Panc1 (cell line): ENCODE measurements at regions not wholly inside any gene's neighbourhood (a gene's known extent, or its start where the extent isn't known, plus 50 kb on each side); places are given as distances from the start of the nearest gene placed in this dataset.

Experiments used
- ATAC-seq: fragments of 200-7000 bp; cut with Tn5 transposase; 2 replicates; pipeline ENCODE4 v1.9.1; 2020; ENCODE audit warnings: mild to moderate bottlenecking, moderate library complexity
- BruUV-seq: library from RNA; stranded (reverse); fragments of 400-500 nt; replicated peaks from 2 replicates; lab custom pipeline; 2021; lab: Mats Ljungman, UMichigan
- CTCF ChIA-PET: fragments of 300-600 bp; sonication (Branson Sonifier 250); formaldehyde crosslinking; loops from one replicate; lab custom pipeline; 2022; ENCODE audit warnings: antibody characterized with exemption; lab: Charles Lee
- POLR2A ChIA-PET: fragments of 300-600 bp; sonication (Branson Sonifier 250); formaldehyde crosslinking; loops from one replicate; lab custom pipeline; 2022; ENCODE audit warnings: antibody characterized with exemption; lab: Charles Lee
- DNase-seq: peaks from one replicate; pipeline ENCODE4 v3.0.0-alpha.2; 2010; ENCODE audit warnings: low read depth, low spot score
- H3K27ac ChIP-seq: 2 replicates; pipeline ENCODE4 v1.5.1; 2011; ENCODE audit warnings: mild to moderate bottlenecking, low read length, inconsistent platforms
- H3K27me3 ChIP-seq: fragments of 200-500 bp; sonication (Bioruptor generic); 2 replicates; pipeline ENCODE4 v1.6.0; 2014; ENCODE audit warnings: low read length, inconsistent platforms; ENCODE audit not compliant: control insufficient read depth, insufficient read depth
- H3K36me3 ChIP-seq: fragments of 200-500 bp; sonication (Bioruptor generic); 2 replicates; pipeline ENCODE4 v1.5.1; 2014; ENCODE audit warnings: inconsistent platforms, mild to moderate bottlenecking, low read length, moderate library complexity; ENCODE audit not compliant: control insufficient read depth, insufficient read depth
- H3K4me1 ChIP-seq: 2 replicates; pipeline ENCODE4 v1.5.1; 2011; ENCODE audit warnings: inconsistent platforms, mild to moderate bottlenecking, low read length, moderate library complexity; ENCODE audit not compliant: control insufficient read depth, insufficient read depth
- H3K4me3 ChIP-seq, 2 experiments: 2 replicates each; pipeline ENCODE4 v1.5.1; 2011 to 2012; ENCODE audit warnings: low read depth in 2 of 2, low read length in 2 of 2, mild to moderate bottlenecking in 2 of 2, inconsistent platforms in 1 of 2, moderate library complexity in 1 of 2
- H3K9me3 ChIP-seq: fragments of 200-500 bp; sonication (Bioruptor generic); 2 replicates; pipeline ENCODE4 v1.5.1; 2014; ENCODE audit warnings: low read depth, mild to moderate bottlenecking, inconsistent platforms, low read length, moderate library complexity; ENCODE audit not compliant: control insufficient read depth, insufficient read depth
- CTCF ChIP-seq: fragments of 450-650 bp; IDR thresholded peaks from 2 replicates; pipeline ENCODE4 v1.5.1; 2017; ENCODE audit warnings: mild to moderate bottlenecking
- POLR2AphosphoS5 ChIP-seq: IDR thresholded peaks from 2 replicates; pipeline ENCODE4 v1.6.1; 2012; ENCODE audit warnings: mild to moderate bottlenecking, low read depth, low read length, moderate library complexity
- REST ChIP-seq, 2 experiments: IDR thresholded peaks; 2 replicates each; pipeline ENCODE4 v1.6.1; 2011 to 2012; ENCODE audit warnings: low read depth in 2 of 2, control low read depth in 1 of 2, low read length in 1 of 2, mild to moderate bottlenecking in 1 of 2, moderate library complexity in 1 of 2; ENCODE audit not compliant: insufficient read depth in 1 of 2
- SIN3A ChIP-seq: IDR thresholded peaks from 2 replicates; pipeline ENCODE4 v1.6.1; 2012; ENCODE audit warnings: low read depth, mild to moderate bottlenecking, low read length, moderate library complexity, borderline replicate concordance; ENCODE audit not compliant: insufficient read depth
- TCF7L2 ChIP-seq: IDR thresholded peaks from 2 replicates; pipeline ENCODE4 v1.6.1; 2011; ENCODE audit warnings: mild to moderate bottlenecking, low read depth, low read length, inconsistent platforms
- in situ Hi-C: cut with HindIII; loops from 2 replicates; pipeline ENCODE4 v1.10.0; 2016; ENCODE audit warnings: low sequenced_read_pairs, low pct_unique_long_range_greater_than_20kb
- intact Hi-C: fragments of 100-400 bp; cut with micrococcal nuclease; formaldehyde crosslinking; loops from one replicate; pipeline ENCODE4 v1.10.0; 2022; ENCODE audit not compliant: unreplicated experiment

- CTCF ChIA-PET, result no interaction called here
- DNase-seq, result no peak
- BruUV-seq, result no TSS peak
- POLR2A ChIA-PET, result no interaction called here
- ATAC-seq, result no peak
- no peak for TF ChIP-seq POLR2AphosphoS5
- TF ChIP-seq SIN3A, result no peak
- TF ChIP-seq TCF7L2, result no peak
- no peak for TF ChIP-seq CTCF
- no peak for TF ChIP-seq REST (IDR thresholded peaks at IDR 0.05; ENCODE audit: insufficient read depth in 1 of 2, low read depth in 2 of 2, low read length in 1 of 2)
- no peaks in the 10 kb centered on the region for H3K4me1 ChIP-seq
- H3K9me3 ChIP-seq, result no peaks in the 10 kb centered on the region
- in situ Hi-C loops (no loop called here), intact Hi-C loops (no loop called here)
- H3K27ac ChIP-seq, result peak overlapping the region; percentile 25; the same call in 1 of the 2 replicates
- no peaks in the 10 kb centered on the region for H3K27me3 ChIP-seq
- no peaks in the 10 kb centered on the region for H3K36me3 ChIP-seq
- no peak overlapping the region for H3K4me3 ChIP-seq
Observed at GRCh38 chr3:177673112-177673914, 476.0 kb upstream of the TBL1XR1 start.

GRCh38 chr3:177674186-177674585 is 476.9 kb upstream of the TBL1XR1 start:
- TF ChIP-seq POLR2AphosphoS5 (no peak), TCF7L2 (no peak), CTCF (no peak), REST (IDR thresholded peaks at IDR 0.05; ENCODE audit: insufficient read depth in 1 of 2, low read depth in 2 of 2, low read length in 1 of 2) (no peak), SIN3A (no peak)
- BruUV-seq, result no TSS peak

More at GRCh38 chr3:177674186-177674585, 476.9 kb upstream of the TBL1XR1 start:
- Histone ChIP-seq H3K9me3 (no peaks in the 10 kb centered on the region), H3K27ac (no peak overlapping the region), H3K4me3 (no peak overlapping the region), H3K36me3 (no peaks in the 10 kb centered on the region), H3K4me1 (no peaks in the 10 kb centered on the region), H3K27me3 (no peaks in the 10 kb centered on the region)
- in situ Hi-C loops (no loop called here), intact Hi-C loops (no loop called here)
- no peak for ATAC-seq
- POLR2A ChIA-PET, result no interaction called here
- CTCF ChIA-PET, result no interaction called here
- DNase-seq, result no peak
